ENCODE measurements at regions not wholly inside any gene's neighbourhood (a gene's known extent, or its start where the extent isn't known, plus 50 kb on each side); places are given as distances from the start of the nearest gene placed in this dataset.

GRCh38 chr20:52843425-52843824 is 128.7 kb upstream of the TSHZ2 start:
- Histone ChIP-seq H3K27me3 (no peaks in the 10 kb centered on the region), H3K79me2 (ENCODE audit: low read depth) (no peaks in the 10 kb centered on the region), H3K4me1 (peaks cover 12% of the 10 kb centered on the region), H3K9ac (no peak overlapping the region), H3K4me2 (no peak overlapping the region), H4K20me1 (ENCODE audit: low read depth) (no peaks in the 10 kb centered on the region), H3F3A (ENCODE audit: low read depth) (no peaks in the 10 kb centered on the region), H3K9me3 (ENCODE audit: low read depth) (no peaks in the 10 kb centered on the region), H3K27ac (no peak overlapping the region), H3K4me3 (no peak overlapping the region), H2AFZ (replicated peaks) (peak overlapping the region; percentile 17), H3K36me3 (no peaks in the 10 kb centered on the region)
- peaks cover 20% of the 10 kb centered on the region for H3K4me1 Mint-ChIP-seq
- DNase-seq (ENCODE audit: low spot score): peak; percentile 14
- H3K4me3 Mint-ChIP-seq: no peak overlapping the region
- TF ChIP-seq EZH2phosphoT487 (IDR thresholded peaks at IDR 0.05) (no peak), CTCF (IDR thresholded peaks at IDR 0.05) (peak; percentile 8)
- H3K9me3 Mint-ChIP-seq: no peaks in the 10 kb centered on the region
- no peaks in the 10 kb centered on the region for H3K27me3 Mint-ChIP-seq (ENCODE audit: insufficient read depth, low read depth)
- no peaks in the 10 kb centered on the region for H3K36me3 Mint-ChIP-seq
- no peak overlapping the region for H3K27ac Mint-ChIP-seq

GRCh38 chr20:52841003-52841402 is 131.2 kb upstream of the TSHZ2 start:
- no peaks in the 10 kb centered on the region for H3K36me3 Mint-ChIP-seq
- Histone ChIP-seq H3K36me3 (no peaks in the 10 kb centered on the region), H3K4me1 (no peaks in the 10 kb centered on the region), H4K20me1 (ENCODE audit: low read depth) (no peaks in the 10 kb centered on the region), H3K4me2 (no peak overlapping the region), H3F3A (ENCODE audit: low read depth) (no peaks in the 10 kb centered on the region), H3K27me3 (no peaks in the 10 kb centered on the region), H3K9me3 (ENCODE audit: low read depth) (no peaks in the 10 kb centered on the region), H3K9ac (no peak overlapping the region), H3K4me3 (no peak overlapping the region), H3K27ac (no peak overlapping the region), H3K79me2 (ENCODE audit: low read depth) (no peaks in the 10 kb centered on the region), H2AFZ (replicated peaks) (no peak overlapping the region)
- H3K4me3 Mint-ChIP-seq: peak overlapping the region; percentile 12
- no peaks in the 10 kb centered on the region for H3K9me3 Mint-ChIP-seq
- TF ChIP-seq EZH2phosphoT487 (IDR thresholded peaks at IDR 0.05) (no peak), CTCF (IDR thresholded peaks at IDR 0.05) (no peak), EZH2 (IDR thresholded peaks at IDR 0.05) (no peak)
- H3K4me1 Mint-ChIP-seq: peaks cover 11% of the 10 kb centered on the region
- DNase-seq (ENCODE audit: low spot score): no peak
- no peak overlapping the region for H3K27ac Mint-ChIP-seq
- H3K27me3 Mint-ChIP-seq (ENCODE audit: insufficient read depth, low read depth): peaks cover 2% of the 10 kb centered on the region

- Histone ChIP-seq H4K20me1 (ENCODE audit: low read depth) (no peaks in the 10 kb centered on the region), H2AFZ (replicated peaks) (no peak overlapping the region), H3K36me3 (no peaks in the 10 kb centered on the region), H3K4me3 (no peak overlapping the region), H3F3A (ENCODE audit: low read depth) (no peaks in the 10 kb centered on the region), H3K79me2 (ENCODE audit: low read depth) (no peaks in the 10 kb centered on the region), H3K4me2 (no peak overlapping the region), H3K9me3 (ENCODE audit: low read depth) (no peaks in the 10 kb centered on the region), H3K27ac (no peak overlapping the region), H3K4me1 (no peaks in the 10 kb centered on the region), H3K9ac (no peak overlapping the region), H3K27me3 (no peaks in the 10 kb centered on the region)
- H3K27me3 Mint-ChIP-seq (ENCODE audit: insufficient read depth, low read depth): peaks cover 2% of the 10 kb centered on the region
- H3K9me3 Mint-ChIP-seq: no peaks in the 10 kb centered on the region
- no peaks in the 10 kb centered on the region for H3K36me3 Mint-ChIP-seq
- no peak overlapping the region for H3K4me3 Mint-ChIP-seq
- TF ChIP-seq EZH2 (IDR thresholded peaks at IDR 0.05) (no peak), EZH2phosphoT487 (IDR thresholded peaks at IDR 0.05) (no peak), CTCF (IDR thresholded peaks at IDR 0.05) (no peak)
- no peak for DNase-seq (ENCODE audit: low spot score)
- H3K27ac Mint-ChIP-seq: no peak overlapping the region
- peaks cover 11% of the 10 kb centered on the region for H3K4me1 Mint-ChIP-seq
Measured at GRCh38 chr20:52840041-52840440, 132.1 kb upstream of the TSHZ2 start.
